ENCODE measurements at regions not wholly inside any gene's neighbourhood (a gene's known extent, or its start where the extent isn't known, plus 50 kb on each side); places are given as distances from the start of the nearest gene placed in this dataset.

DNA sequence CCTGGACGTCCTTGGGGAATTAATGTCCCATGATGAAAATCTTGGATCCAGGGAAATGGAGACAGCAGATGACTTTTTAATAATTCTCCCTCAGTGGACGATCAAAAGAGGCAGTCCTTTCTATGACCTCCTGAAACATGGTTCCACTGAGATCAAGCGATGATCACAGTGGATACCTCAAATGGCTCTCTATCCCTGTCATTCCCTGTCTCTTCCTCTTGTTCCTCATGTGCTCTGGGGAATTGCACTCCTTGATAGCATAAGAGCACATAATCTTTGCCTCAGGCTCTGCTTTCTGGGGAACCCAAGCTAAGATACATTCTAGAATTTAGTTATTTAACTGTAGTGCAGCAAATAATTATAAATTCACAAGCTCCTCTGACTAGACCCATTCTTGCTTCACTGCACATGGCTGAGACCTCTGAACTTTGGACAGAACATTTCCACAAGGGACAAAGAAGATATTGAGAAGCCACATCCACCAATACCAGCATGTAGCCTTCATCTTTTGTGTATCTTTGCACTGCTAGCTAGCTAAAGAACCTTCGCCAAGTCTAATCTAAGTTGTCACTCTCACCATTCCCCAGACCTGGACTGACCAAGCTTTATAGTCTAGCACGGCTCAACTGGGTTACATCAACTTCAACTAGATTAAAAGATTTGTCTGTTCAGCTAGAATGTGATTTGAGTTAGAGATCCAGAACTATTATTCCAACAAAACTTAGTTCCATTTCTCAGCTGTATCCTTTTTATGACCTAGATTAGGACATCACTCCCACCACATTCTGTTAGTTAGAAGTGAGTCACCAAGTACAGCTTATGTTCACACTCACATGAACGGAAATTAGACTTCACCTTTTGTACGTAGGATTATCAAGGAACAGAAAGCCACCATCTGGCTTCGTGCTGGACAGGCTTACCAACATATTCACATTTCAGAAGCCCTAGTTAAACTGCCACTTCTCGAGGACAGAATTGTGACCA lies 142.7 kb downstream of the SUCLA2 start:
- H3K27ac ChIP-seq (ENCODE audit: low read depth, low read length) = no peak overlapping the region

GRCh38 chr13:47853236-47853635 lies 147.8 kb downstream of the SUCLA2 start:
- no peaks in the 10 kb centered on the region for H3K36me3 ChIP-seq (ENCODE audit: insufficient read depth, low read length)
- DNase-seq (ENCODE audit: low read depth) (peak; percentile 34), FAIRE-seq (no peak)
- peak overlapping the region; percentile 23 for H3K27ac ChIP-seq (ENCODE audit: low read depth, low read length)
- no peaks in the 10 kb centered on the region for H4K20me1 ChIP-seq (ENCODE audit: insufficient read depth, low read length)
- H3K27ac Mint-ChIP-seq (ENCODE audit: unreplicated experiment) = no peak overlapping the region
- no peak overlapping the region for H2AFZ ChIP-seq (ENCODE audit: low read depth, low read length)
- H3K27me3 Mint-ChIP-seq (ENCODE audit: low read depth, unreplicated experiment) = no peaks in the 10 kb centered on the region
- peaks cover 5% of the 10 kb centered on the region for H3K4me1 ChIP-seq (ENCODE audit: insufficient read depth, low read length)
- no peak overlapping the region for H3K4me3 Mint-ChIP-seq (ENCODE audit: unreplicated experiment)
- no peaks in the 10 kb centered on the region for H3K79me2 ChIP-seq (ENCODE audit: insufficient read depth, low read length)
- peaks cover 2% of the 10 kb centered on the region for H3K9me3 Mint-ChIP-seq (ENCODE audit: unreplicated experiment)
- no peak overlapping the region for H3K4me3 ChIP-seq (ENCODE audit: insufficient read depth, low read depth, low read length)
- TF ChIP-seq EZH2 (IDR thresholded peaks at IDR 0.05; ENCODE audit: insufficient read depth, low read length) = no peak
- TF ChIP-seq, protein P1, sequence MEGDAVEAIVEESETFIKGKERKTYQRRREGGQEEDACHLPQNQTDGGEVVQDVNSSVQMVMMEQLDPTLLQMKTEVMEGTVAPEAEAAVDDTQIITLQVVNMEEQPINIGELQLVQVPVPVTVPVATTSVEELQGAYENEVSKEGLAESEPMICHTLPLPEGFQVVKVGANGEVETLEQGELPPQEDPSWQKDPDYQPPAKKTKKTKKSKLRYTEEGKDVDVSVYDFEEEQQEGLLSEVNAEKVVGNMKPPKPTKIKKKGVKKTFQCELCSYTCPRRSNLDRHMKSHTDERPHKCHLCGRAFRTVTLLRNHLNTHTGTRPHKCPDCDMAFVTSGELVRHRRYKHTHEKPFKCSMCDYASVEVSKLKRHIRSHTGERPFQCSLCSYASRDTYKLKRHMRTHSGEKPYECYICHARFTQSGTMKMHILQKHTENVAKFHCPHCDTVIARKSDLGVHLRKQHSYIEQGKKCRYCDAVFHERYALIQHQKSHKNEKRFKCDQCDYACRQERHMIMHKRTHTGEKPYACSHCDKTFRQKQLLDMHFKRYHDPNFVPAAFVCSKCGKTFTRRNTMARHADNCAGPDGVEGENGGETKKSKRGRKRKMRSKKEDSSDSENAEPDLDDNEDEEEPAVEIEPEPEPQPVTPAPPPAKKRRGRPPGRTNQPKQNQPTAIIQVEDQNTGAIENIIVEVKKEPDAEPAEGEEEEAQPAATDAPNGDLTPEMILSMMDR (IDR thresholded peaks at IDR 0.05; ENCODE audit: insufficient read depth, low read depth, low read length) = no peak
- no peak overlapping the region for H3K9ac ChIP-seq (ENCODE audit: low read length)
- no peaks in the 10 kb centered on the region for H3K36me3 Mint-ChIP-seq (ENCODE audit: low read depth, unreplicated experiment)
- peak overlapping the region; percentile 1 for H3K4me2 ChIP-seq (ENCODE audit: low read length)
- H3K27me3 ChIP-seq (ENCODE audit: insufficient read depth, low read length) = no peaks in the 10 kb centered on the region
- H3K9me3 ChIP-seq (ENCODE audit: insufficient read depth, low read depth, low read length) = no peaks in the 10 kb centered on the region
- peaks cover 13% of the 10 kb centered on the region for H3K4me1 Mint-ChIP-seq (ENCODE audit: low read depth, unreplicated experiment)

More for the DNA sequence above, 142.7 kb downstream of the SUCLA2 start:
- Histone ChIP-seq H3K9ac (ENCODE audit: low read length) (no peak overlapping the region), H3K4me1 (ENCODE audit: insufficient read depth, low read length) (no peaks in the 10 kb centered on the region), H3K36me3 (ENCODE audit: insufficient read depth, low read length) (no peaks in the 10 kb centered on the region), H3K9me3 (ENCODE audit: insufficient read depth, low read depth, low read length) (no peaks in the 10 kb centered on the region), H3K4me3 (ENCODE audit: insufficient read depth, low read depth, low read length) (no peak overlapping the region), H3K4me2 (ENCODE audit: low read length) (peak overlapping the region; percentile 21), H3K27me3 (ENCODE audit: insufficient read depth, low read length) (no peaks in the 10 kb centered on the region), H3K79me2 (ENCODE audit: insufficient read depth, low read length) (no peaks in the 10 kb centered on the region), H4K20me1 (ENCODE audit: insufficient read depth, low read length) (no peaks in the 10 kb centered on the region), H2AFZ (ENCODE audit: low read depth, low read length) (no peak overlapping the region)
- Mint-ChIP-seq H3K27ac (ENCODE audit: unreplicated experiment) (no peak overlapping the region), H3K27me3 (ENCODE audit: low read depth, unreplicated experiment) (no peaks in the 10 kb centered on the region), H3K9me3 (ENCODE audit: unreplicated experiment) (no peaks in the 10 kb centered on the region), H3K36me3 (ENCODE audit: low read depth, unreplicated experiment) (no peaks in the 10 kb centered on the region), H3K4me3 (ENCODE audit: unreplicated experiment) (no peak overlapping the region), H3K4me1 (ENCODE audit: low read depth, unreplicated experiment) (peaks cover 18% of the 10 kb centered on the region)
- FAIRE-seq = no peak
- TF ChIP-seq EZH2 (IDR thresholded peaks at IDR 0.05; ENCODE audit: insufficient read depth, low read length) = no peak
- TF ChIP-seq, protein P1 (IDR thresholded peaks at IDR 0.05; ENCODE audit: insufficient read depth, low read depth, low read length) = no peak
- peak; percentile 69 for DNase-seq (ENCODE audit: low read depth)

DNA sequence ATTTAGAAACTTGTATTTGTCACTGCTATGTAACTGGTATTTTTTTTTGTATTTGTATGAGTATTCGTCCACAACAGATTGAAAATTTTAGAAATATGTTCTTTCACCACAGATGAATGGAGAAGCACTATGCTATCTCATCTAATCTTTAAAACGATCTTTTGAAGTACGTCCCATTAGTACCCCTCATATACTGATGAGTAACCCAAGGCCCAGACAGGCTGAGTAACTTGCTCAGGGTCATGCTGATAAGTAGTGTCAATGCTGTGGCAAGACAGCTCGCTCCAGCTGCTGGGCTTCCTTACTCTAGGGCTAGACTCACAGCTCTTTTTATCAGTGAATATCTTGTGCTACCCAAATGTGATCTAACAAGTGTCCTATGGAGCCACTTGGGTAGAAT lies 154.2 kb downstream of the SUCLA2 start:
- Histone ChIP-seq H3K79me2 (ENCODE audit: insufficient read depth, low read length) (no peaks in the 10 kb centered on the region), H2AFZ (ENCODE audit: low read depth, low read length) (no peak overlapping the region), H3K27ac (ENCODE audit: low read depth, low read length) (no peak overlapping the region), H3K9ac (ENCODE audit: low read length) (no peak overlapping the region), H3K9me3 (ENCODE audit: insufficient read depth, low read depth, low read length) (no peaks in the 10 kb centered on the region), H3K36me3 (ENCODE audit: insufficient read depth, low read length) (no peaks in the 10 kb centered on the region), H4K20me1 (ENCODE audit: insufficient read depth, low read length) (no peaks in the 10 kb centered on the region), H3K4me1 (ENCODE audit: insufficient read depth, low read length) (no peaks in the 10 kb centered on the region), H3K4me2 (ENCODE audit: low read length) (no peak overlapping the region), H3K27me3 (ENCODE audit: insufficient read depth, low read length) (no peaks in the 10 kb centered on the region), H3K4me3 (ENCODE audit: insufficient read depth, low read depth, low read length) (no peak overlapping the region)
- FAIRE-seq = no peak
- no peak for TF ChIP-seq EZH2 (IDR thresholded peaks at IDR 0.05; ENCODE audit: insufficient read depth, low read length)
- TF ChIP-seq, protein P1 (IDR thresholded peaks at IDR 0.05; ENCODE audit: insufficient read depth, low read depth, low read length) = no peak
- Mint-ChIP-seq H3K4me1 (ENCODE audit: low read depth, unreplicated experiment) (peaks cover 8% of the 10 kb centered on the region), H3K9me3 (ENCODE audit: unreplicated experiment) (peaks cover 3% of the 10 kb centered on the region), H3K36me3 (ENCODE audit: low read depth, unreplicated experiment) (peaks cover 1% of the 10 kb centered on the region), H3K4me3 (ENCODE audit: unreplicated experiment) (no peak overlapping the region), H3K27me3 (ENCODE audit: low read depth, unreplicated experiment) (peaks cover 2% of the 10 kb centered on the region), H3K27ac (ENCODE audit: unreplicated experiment) (no peak overlapping the region)
- no peak for DNase-seq (ENCODE audit: low read depth)

All from astrocyte (in vitro differentiated cells and primary cell).